D721Med (cell line): ENCODE measurements at regions not wholly inside any gene's neighbourhood (a gene's known extent, or its start where the extent isn't known, plus 50 kb on each side); places are given as distances from the start of the nearest gene placed in this dataset.
"Not testable (repeated sequence)": the region's sequence is repeated elsewhere in the genome, so short reads cannot be mapped to it uniquely, and the experiment has no call there.

Experiments used
- DNase-seq: peaks from one replicate; pipeline ENCODE4 v3.0.0; 2011; ENCODE audit warnings: low spot score; ENCODE audit not compliant: insufficient read length
- FAIRE-seq: peaks from 2 replicates; lab custom pipeline; 2011; peaks lifted over from hg19 to GRCh38; lab: Jason Lieb, UNC
- TF ChIP-seq, protein P1 (sequence below): IDR thresholded peaks from 2 replicates; pipeline ENCODE4 v1.5.1; 2012; ENCODE audit warnings: mild to moderate bottlenecking, control low read depth; ENCODE audit not compliant: insufficient read depth; ENCODE audit errors: missing control alignments

DNA sequence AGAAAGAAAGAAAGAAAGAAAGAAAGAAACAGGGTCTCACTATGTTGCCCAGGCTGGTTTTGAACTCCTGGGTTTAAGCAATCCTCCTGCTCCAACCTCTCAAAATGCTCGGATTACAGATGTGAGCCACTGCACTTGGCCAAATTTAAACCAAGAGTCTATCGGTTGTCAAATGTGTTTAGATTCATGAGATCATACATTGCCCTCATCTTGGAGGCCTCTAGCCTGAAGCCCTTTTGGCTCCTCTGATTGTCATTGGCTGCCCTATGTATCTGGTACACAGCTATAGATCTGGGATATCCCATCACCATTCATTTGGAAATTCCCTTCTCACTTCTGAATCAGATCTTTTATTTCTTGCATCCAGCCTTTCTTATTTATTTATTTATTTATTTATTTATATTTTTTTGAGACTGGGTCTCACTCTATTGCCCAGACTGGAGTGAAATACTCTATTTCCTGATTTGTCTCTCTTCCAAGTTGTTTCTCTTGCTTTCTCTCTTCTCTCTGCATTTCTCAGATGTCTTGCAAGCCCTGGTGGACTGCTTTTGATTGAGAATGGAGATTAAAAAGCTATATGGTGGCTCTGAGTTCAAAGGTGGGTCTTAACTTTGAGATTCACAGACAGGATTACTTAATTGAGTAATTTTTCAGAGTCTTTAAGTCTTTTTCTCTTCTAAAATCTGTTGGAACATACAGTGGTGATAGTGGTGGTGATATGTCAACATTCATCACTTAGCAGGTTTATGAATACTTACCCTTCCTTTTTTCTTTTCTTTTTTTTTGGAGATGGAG, 121.9 kb downstream of the GJA1 start:
- TF ChIP-seq, protein P1, sequence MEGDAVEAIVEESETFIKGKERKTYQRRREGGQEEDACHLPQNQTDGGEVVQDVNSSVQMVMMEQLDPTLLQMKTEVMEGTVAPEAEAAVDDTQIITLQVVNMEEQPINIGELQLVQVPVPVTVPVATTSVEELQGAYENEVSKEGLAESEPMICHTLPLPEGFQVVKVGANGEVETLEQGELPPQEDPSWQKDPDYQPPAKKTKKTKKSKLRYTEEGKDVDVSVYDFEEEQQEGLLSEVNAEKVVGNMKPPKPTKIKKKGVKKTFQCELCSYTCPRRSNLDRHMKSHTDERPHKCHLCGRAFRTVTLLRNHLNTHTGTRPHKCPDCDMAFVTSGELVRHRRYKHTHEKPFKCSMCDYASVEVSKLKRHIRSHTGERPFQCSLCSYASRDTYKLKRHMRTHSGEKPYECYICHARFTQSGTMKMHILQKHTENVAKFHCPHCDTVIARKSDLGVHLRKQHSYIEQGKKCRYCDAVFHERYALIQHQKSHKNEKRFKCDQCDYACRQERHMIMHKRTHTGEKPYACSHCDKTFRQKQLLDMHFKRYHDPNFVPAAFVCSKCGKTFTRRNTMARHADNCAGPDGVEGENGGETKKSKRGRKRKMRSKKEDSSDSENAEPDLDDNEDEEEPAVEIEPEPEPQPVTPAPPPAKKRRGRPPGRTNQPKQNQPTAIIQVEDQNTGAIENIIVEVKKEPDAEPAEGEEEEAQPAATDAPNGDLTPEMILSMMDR: no peak
- no peak for FAIRE-seq

DNA sequence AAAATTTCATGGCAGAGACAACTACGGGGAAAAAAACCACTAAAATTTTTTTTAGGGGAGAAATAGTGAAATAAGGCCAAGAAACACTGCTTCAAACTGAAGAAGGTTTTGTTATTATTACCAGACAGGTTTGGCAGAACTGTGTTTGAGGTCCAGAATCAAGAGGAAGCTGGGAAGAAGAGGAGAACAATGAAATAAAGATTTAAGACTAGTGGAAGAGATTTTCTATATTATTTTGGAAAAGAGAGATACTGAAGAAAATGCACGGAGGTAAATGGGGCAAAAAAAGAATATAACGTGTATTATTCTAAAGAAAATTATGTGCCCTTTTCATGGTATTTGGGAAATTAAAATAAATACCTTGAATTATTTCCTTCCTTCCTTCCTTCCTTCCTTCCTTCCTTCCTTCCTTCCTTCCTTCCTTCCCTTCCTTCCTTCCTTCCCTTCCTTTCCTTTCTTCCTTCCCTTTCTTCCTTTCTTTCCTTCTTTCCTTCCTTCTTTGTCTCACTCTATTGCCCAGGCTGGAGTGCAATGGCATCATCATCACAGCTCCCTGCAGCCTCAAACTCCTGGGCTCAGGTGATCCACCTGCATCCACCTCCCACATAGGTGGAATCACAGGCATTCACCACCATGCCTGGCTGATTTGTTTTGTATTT, 124.3 kb downstream of the GJA1 start:
- TF ChIP-seq, protein P1: no peak
- DNase-seq: no peak
- no peak for FAIRE-seq

More for the DNA sequence above, 121.9 kb downstream of the GJA1 start:
- no peak for DNase-seq

DNA sequence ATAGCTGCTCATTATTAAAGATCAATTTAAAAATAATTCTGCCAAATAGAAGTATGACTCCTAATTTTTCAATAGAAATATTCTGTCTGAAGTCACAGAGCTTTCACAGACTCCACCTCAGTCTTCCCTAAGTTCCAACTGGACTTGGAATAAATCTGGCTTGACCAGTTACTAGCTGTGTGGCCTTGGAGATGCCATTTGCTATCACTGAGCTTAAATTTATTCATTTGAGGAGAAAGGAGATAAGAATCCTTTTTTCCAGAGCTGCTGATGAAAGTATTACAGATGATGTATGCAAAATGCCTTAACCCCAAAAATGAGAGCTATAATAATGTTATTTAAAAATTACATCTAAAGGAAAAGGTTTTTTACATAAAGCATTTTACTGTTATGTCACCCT, 125.0 kb downstream of the GJA1 start:
- FAIRE-seq: no peak
- DNase-seq: no peak
- TF ChIP-seq, protein P1: no peak

DNA sequence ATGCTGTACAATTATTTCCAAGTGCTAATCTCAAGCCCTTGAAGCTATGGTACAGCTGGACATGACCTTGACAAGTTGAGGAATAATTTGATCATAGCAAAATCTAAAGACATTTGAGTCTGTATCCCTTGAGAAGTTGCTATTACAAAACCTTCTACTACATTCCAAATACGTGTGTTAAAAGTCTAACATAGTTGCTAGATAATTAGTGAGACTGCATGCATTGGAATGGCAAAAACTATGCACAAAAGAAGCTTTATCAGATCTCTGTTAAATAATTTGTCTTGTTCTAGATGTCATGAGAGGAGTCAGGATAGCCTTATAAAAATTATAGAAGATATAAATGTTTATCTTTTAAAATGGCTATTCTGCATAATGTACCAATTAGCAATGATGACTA, 127.8 kb downstream of the GJA1 start:
- FAIRE-seq (no peak), DNase-seq (no peak)
- TF ChIP-seq, protein P1: no peak

DNA sequence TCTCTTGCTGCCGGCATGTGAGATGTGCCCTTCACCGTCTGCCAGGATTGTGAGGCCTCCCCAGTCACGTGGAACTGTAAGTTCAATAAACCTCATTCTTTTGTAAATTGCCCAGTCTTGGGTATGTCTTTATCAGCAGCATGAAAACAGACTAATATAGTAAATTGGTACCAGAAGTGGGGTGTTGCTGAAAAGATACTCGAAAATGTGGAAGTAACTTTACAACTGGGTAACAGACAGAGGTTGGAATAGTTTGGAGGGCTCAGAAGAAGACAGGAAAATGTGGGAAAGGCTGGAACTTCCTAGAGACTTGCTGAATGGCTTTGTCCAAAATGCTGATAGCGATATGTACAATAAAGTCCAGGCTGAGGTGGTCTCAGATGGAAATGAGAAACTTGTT, 129.1 kb downstream of the GJA1 start:
- DNase-seq, FAIRE-seq: not testable (repeated sequence)

DNA sequence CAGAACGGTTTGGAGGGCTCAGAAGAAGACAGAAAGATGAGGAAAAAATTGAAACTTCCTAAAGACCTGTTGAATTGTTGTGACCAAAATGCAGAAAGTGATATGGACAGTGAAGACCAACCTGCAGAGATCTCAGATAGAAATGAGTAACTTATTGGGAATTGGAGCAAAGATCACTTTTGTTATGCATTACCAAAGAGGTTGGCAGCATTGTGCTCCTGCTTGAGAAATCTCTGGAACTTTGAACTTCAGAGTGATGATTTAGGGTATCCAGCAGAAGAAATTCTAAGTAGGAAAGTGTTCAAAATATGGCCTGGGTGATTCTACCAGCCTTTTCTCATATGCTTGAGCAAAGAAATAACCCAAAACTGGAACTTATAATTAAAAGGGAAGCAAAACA, 136.0 kb downstream of the GJA1 start:
- FAIRE-seq (no peak), DNase-seq (no peak)
- TF ChIP-seq, protein P1: no peak

DNA sequence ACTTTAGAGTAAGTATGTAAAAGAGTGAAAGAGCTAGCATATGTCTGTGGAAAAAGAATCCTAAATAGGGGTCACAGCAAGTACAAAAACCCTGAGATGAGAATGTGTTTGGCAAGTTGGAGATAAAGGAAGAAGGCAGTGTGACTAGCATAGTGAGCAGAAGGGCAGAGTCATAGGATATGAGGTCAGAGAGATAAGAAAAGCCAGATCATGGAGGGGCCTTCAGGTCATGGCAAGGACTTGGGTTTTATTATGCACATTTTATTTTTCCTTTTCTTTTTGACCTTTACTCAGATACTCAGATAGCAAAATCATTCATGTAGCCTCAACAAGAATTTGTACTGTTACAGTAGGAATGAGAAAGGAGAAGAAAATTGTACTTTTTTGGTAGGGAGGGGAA, 138.0 kb downstream of the GJA1 start:
- FAIRE-seq: no peak
- TF ChIP-seq, protein P1: no peak
- no peak for DNase-seq
